Mesendoderm (in vitro differentiated cells): ENCODE measurements at regions not wholly inside any gene's neighbourhood (a gene's known extent, or its start where the extent isn't known, plus 50 kb on each side); places are given as distances from the start of the nearest gene placed in this dataset.

ENCODE experiments used
- DNase-seq: peaks from one replicate; pipeline ENCODE4 v3.0.0; 2013
- H2AK5ac ChIP-seq: 2 replicates; pipeline ENCODE4 v1.6.1; 2013; ENCODE audit warnings: low read length, inconsistent platforms
- H2BK120ac ChIP-seq: 2 replicates; pipeline ENCODE4 v1.6.1; 2013; ENCODE audit warnings: low read depth, mild to moderate bottlenecking, low read length, moderate library complexity, mixed read lengths
- H2BK15ac ChIP-seq: replicated peaks from 2 replicates; pipeline ENCODE4 v1.6.1; 2013; ENCODE audit warnings: low read depth, mild to moderate bottlenecking, moderate library complexity
- H2BK5ac ChIP-seq: 2 replicates; pipeline ENCODE4 v1.6.1; 2013; ENCODE audit warnings: low read length, inconsistent platforms
- H3K18ac ChIP-seq: 2 replicates; pipeline ENCODE4 v1.6.1; 2013; ENCODE audit warnings: mild to moderate bottlenecking, low read length, mixed read lengths
- H3K23ac ChIP-seq: one replicate; pipeline ENCODE4 v1.6.1; 2013; ENCODE audit warnings: low read length
- H3K27ac ChIP-seq: 2 replicates; pipeline ENCODE4 v1.5.1; 2013; ENCODE audit warnings: low read depth, mild to moderate bottlenecking, inconsistent platforms, low read length, moderate library complexity
- H3K27me3 ChIP-seq: 2 replicates; pipeline ENCODE4 v1.6.1; 2013; ENCODE audit warnings: low read length, control low read depth, mild to moderate bottlenecking, inconsistent platforms; ENCODE audit not compliant: insufficient read depth, poor library complexity
- H3K36me3 ChIP-seq: 2 replicates; pipeline ENCODE4 v1.6.1; 2013; ENCODE audit warnings: low read length, inconsistent platforms; ENCODE audit not compliant: control insufficient read depth, insufficient read depth
- H3K4ac ChIP-seq: one replicate; pipeline ENCODE4 v1.6.1; 2013; ENCODE audit warnings: low read depth, mild to moderate bottlenecking, low read length, moderate library complexity
- H3K4me1 ChIP-seq: 2 replicates; pipeline ENCODE4 v1.6.1; 2013; ENCODE audit warnings: low read depth, low read length, inconsistent platforms; ENCODE audit not compliant: control insufficient read depth
- H3K4me2 ChIP-seq: 2 replicates; pipeline ENCODE4 v1.6.1; 2013; ENCODE audit warnings: low read length
- H3K4me3 ChIP-seq: 2 replicates; pipeline ENCODE4 v1.5.1; 2013; ENCODE audit warnings: mild to moderate bottlenecking, low read length
- H3K56ac ChIP-seq: one replicate; pipeline ENCODE4 v1.6.1; 2013; ENCODE audit warnings: low read length
- H3K79me1 ChIP-seq: 2 replicates; pipeline ENCODE4 v1.6.1; 2013; ENCODE audit warnings: low read length, inconsistent platforms
- H3K79me2 ChIP-seq: 2 replicates; pipeline ENCODE4 v1.6.1; 2013; ENCODE audit warnings: mild to moderate bottlenecking, low read length; ENCODE audit not compliant: control insufficient read depth, insufficient read depth
- H3K9ac ChIP-seq: 2 replicates; pipeline ENCODE4 v1.6.1; 2013; ENCODE audit warnings: low read length, inconsistent platforms
- H4K5ac ChIP-seq: one replicate; pipeline ENCODE4 v1.6.1; 2013; ENCODE audit warnings: low read length
- H4K8ac ChIP-seq: one replicate; pipeline ENCODE4 v1.6.1; 2013; ENCODE audit warnings: low read depth, mild to moderate bottlenecking, control low read depth, low read length, moderate library complexity
- WGBS: extraction: QIAGEN DNeasy Blood & Tissue Kit; methylation state at CpG from one replicate; pipeline ENCODE4 v1.1.7; 2013; ENCODE audit warnings: low lambda C conversion rate, missing lambda C conversion rate; ENCODE audit not compliant: insufficient coverage; ENCODE audit errors: extremely low coverage; 5-methylcytosine and 5-hydroxymethylcytosine counted together

DNA sequence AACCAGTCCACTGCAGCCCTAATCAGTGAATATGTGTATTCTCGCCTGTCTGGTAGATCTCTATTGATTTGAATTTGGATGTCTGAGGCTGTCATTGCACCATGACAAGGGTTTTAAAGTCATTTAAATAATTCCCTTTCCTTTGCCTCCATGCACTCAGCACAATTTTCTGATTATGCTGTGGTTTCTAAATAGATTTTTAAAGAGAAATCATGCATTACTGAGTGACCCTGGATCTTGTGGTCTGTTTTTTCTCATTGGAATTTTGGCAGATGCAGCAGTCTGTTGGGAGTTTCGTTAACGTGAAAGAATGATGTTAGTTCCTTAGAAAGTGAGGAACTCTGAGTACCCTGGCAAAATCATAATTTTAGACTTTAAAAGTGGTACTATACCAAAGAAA, 396.0 kb downstream of the LRRC70 start:
- WGBS = no CpG with 5 or more reads among the region's 3 CpGs
- Histone ChIP-seq H3K36me3 (no peaks in the 10 kb centered on the region), H3K79me1 (no peaks in the 10 kb centered on the region), H3K56ac (no peak overlapping the region), H3K4me3 (no peak overlapping the region), H2BK5ac (no peak overlapping the region), H2BK15ac (no peak overlapping the region), H3K27me3 (no peaks in the 10 kb centered on the region), H3K4me2 (no peak overlapping the region), H3K79me2 (no peaks in the 10 kb centered on the region), H4K8ac (no peak overlapping the region), H2BK120ac (no peak overlapping the region), H3K9ac (no peak overlapping the region), H3K27ac (no peak overlapping the region), H3K4ac (no peak overlapping the region), H4K5ac (no peak overlapping the region), H3K4me1 (peaks cover 3% of the 10 kb centered on the region), H3K23ac (no peak overlapping the region), H2AK5ac (no peak overlapping the region), H3K18ac (no peak overlapping the region)
- DNase-seq = no peak

DNA sequence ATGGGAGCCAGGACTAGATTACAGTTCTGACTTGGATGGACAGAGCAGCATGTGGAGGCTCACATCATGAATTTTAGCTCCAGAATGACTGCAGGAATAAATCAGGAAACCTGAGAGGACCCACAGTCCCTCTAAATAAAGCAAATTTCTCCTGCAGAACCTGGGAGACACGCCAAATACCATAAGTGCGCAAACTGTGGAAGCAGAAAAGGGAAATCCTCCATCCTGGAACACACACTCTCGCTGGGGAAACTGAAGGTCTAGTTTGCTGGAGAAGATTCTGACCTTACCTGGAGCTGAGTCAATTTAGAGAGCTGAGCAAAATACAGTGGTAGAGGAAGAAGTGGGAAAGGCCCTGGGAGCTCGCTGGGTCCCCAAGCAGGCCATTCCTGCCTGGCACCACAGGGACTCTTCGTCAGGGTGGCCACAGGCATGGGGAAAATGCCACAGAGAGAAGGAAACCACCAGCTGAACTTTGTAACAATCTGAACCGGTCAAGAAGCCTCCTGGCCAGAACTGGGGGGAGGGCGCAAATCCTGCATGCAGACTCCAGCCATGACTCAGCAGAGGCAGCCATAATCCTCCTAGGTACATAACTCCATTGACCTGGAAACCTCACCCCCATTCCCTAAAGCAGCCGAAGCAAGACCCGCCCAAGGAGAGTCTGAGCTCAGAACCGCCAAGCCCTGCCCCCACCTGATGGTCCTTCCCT, 390.9 kb downstream of the LRRC70 start:
- no peak overlapping the region for H3K4me2 ChIP-seq
- no peak overlapping the region for H3K27ac ChIP-seq
- H3K23ac ChIP-seq = no peak overlapping the region
- WGBS = no CpG with 5 or more reads among the region's 10 CpGs
- H3K4ac ChIP-seq = no peak overlapping the region
- H2BK15ac ChIP-seq = no peak overlapping the region
- no peaks in the 10 kb centered on the region for H3K79me1 ChIP-seq
- no peak overlapping the region for H2AK5ac ChIP-seq
- H3K79me2 ChIP-seq = no peaks in the 10 kb centered on the region
- H3K36me3 ChIP-seq = no peaks in the 10 kb centered on the region
- no peak overlapping the region for H2BK120ac ChIP-seq
- no peak overlapping the region for H3K18ac ChIP-seq
- no peak overlapping the region for H4K5ac ChIP-seq
- H3K56ac ChIP-seq = no peak overlapping the region
- DNase-seq = no peak
- no peak overlapping the region for H3K9ac ChIP-seq
- H3K27me3 ChIP-seq = no peaks in the 10 kb centered on the region
- H2BK5ac ChIP-seq = no peak overlapping the region
- H3K4me3 ChIP-seq = no peak overlapping the region
- H4K8ac ChIP-seq = no peak overlapping the region
- H3K4me1 ChIP-seq = no peaks in the 10 kb centered on the region

DNA sequence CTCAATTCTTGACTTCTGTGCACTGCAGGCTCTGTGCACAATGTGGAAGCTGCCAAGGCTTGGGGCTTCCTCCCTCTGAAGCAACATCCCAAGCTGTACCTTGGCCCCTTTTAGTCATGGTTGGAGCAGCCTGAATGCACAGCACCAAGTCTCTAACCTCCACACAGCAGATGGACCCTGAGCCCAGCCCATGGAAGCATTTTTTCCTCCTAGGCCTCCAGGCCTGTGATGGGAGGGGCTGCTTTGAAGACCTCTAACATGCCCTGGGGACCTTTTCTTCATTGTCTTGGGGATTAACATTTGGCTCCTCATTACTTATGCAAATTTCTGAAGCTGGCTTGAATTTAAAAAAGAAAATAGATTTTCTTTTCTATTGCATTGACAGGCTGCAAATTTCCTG, 385.8 kb downstream of the LRRC70 start:
- H3K18ac ChIP-seq = no peak overlapping the region
- no peak overlapping the region for H2BK15ac ChIP-seq
- no peak overlapping the region for H3K27ac ChIP-seq
- H2BK120ac ChIP-seq = no peak overlapping the region
- DNase-seq = no peak
- H3K4me1 ChIP-seq = no peaks in the 10 kb centered on the region
- H4K8ac ChIP-seq = no peak overlapping the region
- no peak overlapping the region for H3K4me2 ChIP-seq
- H3K36me3 ChIP-seq = no peaks in the 10 kb centered on the region
- H3K56ac ChIP-seq = no peak overlapping the region
- H2AK5ac ChIP-seq = no peak overlapping the region
- no peaks in the 10 kb centered on the region for H3K79me1 ChIP-seq
- H2BK5ac ChIP-seq = no peak overlapping the region
- H3K79me2 ChIP-seq = no peaks in the 10 kb centered on the region
- no peak overlapping the region for H3K9ac ChIP-seq
- H3K4ac ChIP-seq = no peak overlapping the region
- no peak overlapping the region for H3K4me3 ChIP-seq
- H3K27me3 ChIP-seq = no peaks in the 10 kb centered on the region
- no peak overlapping the region for H4K5ac ChIP-seq
- H3K23ac ChIP-seq = no peak overlapping the region

DNA sequence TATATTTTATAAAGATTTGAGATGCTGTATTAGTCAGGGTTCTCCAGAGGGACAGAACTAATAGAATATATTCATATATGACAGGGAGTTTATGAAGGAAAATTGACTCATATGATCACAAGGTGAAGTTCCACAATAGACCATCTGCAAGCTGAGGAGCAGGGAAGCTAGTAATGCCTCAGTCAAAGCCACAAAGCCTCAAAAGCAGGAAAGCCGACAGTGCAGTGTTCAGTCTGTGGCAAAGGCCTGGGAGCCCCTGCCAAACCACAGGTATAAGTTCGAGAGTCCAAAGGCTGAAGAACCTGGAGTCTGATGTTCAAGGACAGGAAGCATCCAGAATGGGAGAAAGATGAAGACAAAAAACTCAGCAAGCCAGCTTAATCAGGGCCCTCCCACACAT, 382.2 kb downstream of the LRRC70 start:
- no peaks in the 10 kb centered on the region for H3K36me3 ChIP-seq
- DNase-seq = no peak
- no peak overlapping the region for H2BK5ac ChIP-seq
- H3K79me1 ChIP-seq = no peaks in the 10 kb centered on the region
- no peaks in the 10 kb centered on the region for H3K4me1 ChIP-seq
- no peak overlapping the region for H2BK120ac ChIP-seq
- no peak overlapping the region for H4K5ac ChIP-seq
- H3K4ac ChIP-seq = no peak overlapping the region
- no peak overlapping the region for H4K8ac ChIP-seq
- H3K18ac ChIP-seq = no peak overlapping the region
- no CpG with 5 or more reads among the region's 2 CpGs for WGBS
- no peak overlapping the region for H3K4me2 ChIP-seq
- no peak overlapping the region for H2BK15ac ChIP-seq
- H3K9ac ChIP-seq = no peak overlapping the region
- no peak overlapping the region for H3K4me3 ChIP-seq
- no peaks in the 10 kb centered on the region for H3K79me2 ChIP-seq
- H3K23ac ChIP-seq = no peak overlapping the region
- H3K56ac ChIP-seq = no peak overlapping the region
- H2AK5ac ChIP-seq = no peak overlapping the region
- no peaks in the 10 kb centered on the region for H3K27me3 ChIP-seq
- H3K27ac ChIP-seq = no peak overlapping the region

DNA sequence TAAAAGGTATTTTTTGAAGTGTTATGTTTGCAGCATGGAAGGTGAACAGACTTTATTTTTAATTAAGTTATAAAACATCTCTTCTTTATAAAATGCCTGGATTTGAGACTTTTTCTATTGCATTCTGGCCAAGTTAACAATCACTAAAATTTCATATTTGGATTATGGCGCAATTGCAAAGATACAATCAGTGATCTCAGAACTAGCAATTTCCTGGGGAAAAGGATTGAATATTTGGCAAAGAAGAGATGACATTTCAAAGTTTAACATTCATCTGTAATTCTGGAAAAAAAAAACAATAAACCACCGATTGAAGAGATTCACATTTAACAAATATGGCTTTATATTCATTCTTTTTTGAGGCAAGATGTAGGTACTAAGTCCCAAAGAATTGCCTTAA, 378.0 kb downstream of the LRRC70 start:
- no CpG with 5 or more reads among the region's 2 CpGs for WGBS
- H3K4me2 ChIP-seq = no peak overlapping the region
- no peaks in the 10 kb centered on the region for H3K79me1 ChIP-seq
- no peak overlapping the region for H3K18ac ChIP-seq
- no peak overlapping the region for H2BK120ac ChIP-seq
- no peaks in the 10 kb centered on the region for H3K36me3 ChIP-seq
- H2BK5ac ChIP-seq = no peak overlapping the region
- no peak overlapping the region for H2BK15ac ChIP-seq
- no peak overlapping the region for H3K56ac ChIP-seq
- H3K27ac ChIP-seq = no peak overlapping the region
- H4K8ac ChIP-seq = no peak overlapping the region
- H2AK5ac ChIP-seq = no peak overlapping the region
- H3K4me1 ChIP-seq = no peaks in the 10 kb centered on the region
- H3K23ac ChIP-seq = no peak overlapping the region
- DNase-seq = no peak
- no peak overlapping the region for H3K9ac ChIP-seq
- H3K4me3 ChIP-seq = no peak overlapping the region
- H3K27me3 ChIP-seq = no peaks in the 10 kb centered on the region
- H3K79me2 ChIP-seq = no peaks in the 10 kb centered on the region
- H3K4ac ChIP-seq = no peak overlapping the region
- H4K5ac ChIP-seq = no peak overlapping the region

DNA sequence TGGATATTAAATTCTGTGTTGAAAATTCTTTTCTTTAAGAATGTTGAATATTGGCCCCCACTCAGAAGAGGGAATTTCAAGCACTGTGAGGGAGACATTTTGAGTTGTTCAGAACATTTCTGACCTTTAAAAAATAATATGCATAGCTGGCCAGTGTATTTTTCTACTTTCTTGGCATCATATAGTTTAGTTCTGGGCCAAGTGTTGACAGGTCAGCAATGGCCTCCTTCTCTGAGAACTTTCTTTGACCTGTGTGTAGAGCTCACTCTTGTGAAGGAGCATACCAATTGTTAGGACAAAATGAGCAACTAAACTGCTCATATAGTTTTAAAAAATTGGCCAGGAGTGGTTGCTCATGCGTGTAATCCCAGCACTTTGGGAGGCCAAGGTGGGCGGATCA, 376.0 kb downstream of the LRRC70 start:
- H3K23ac ChIP-seq = no peak overlapping the region
- no peaks in the 10 kb centered on the region for H3K36me3 ChIP-seq
- no peaks in the 10 kb centered on the region for H3K27me3 ChIP-seq
- H4K5ac ChIP-seq = no peak overlapping the region
- H3K79me2 ChIP-seq = no peaks in the 10 kb centered on the region
- H3K4ac ChIP-seq = no peak overlapping the region
- WGBS = no CpG with 5 or more reads among the region's 2 CpGs
- no peak overlapping the region for H3K18ac ChIP-seq
- H2BK15ac ChIP-seq = no peak overlapping the region
- no peak overlapping the region for H2BK5ac ChIP-seq
- no peak overlapping the region for H2AK5ac ChIP-seq
- H3K9ac ChIP-seq = no peak overlapping the region
- no peak overlapping the region for H3K56ac ChIP-seq
- no peak overlapping the region for H4K8ac ChIP-seq
- no peaks in the 10 kb centered on the region for H3K4me1 ChIP-seq
- H3K79me1 ChIP-seq = no peaks in the 10 kb centered on the region
- no peak overlapping the region for H3K4me2 ChIP-seq
- no peak overlapping the region for H2BK120ac ChIP-seq
- H3K4me3 ChIP-seq = no peak overlapping the region
- DNase-seq = no peak
- no peak overlapping the region for H3K27ac ChIP-seq
